ENCODE measurements at regions not wholly inside any gene's neighbourhood (a gene's known extent, or its start where the extent isn't known, plus 50 kb on each side); places are given as distances from the start of the nearest gene placed in this dataset.

- Mint-ChIP-seq H3K9me3 (ENCODE audit: unreplicated experiment) (peaks cover 10% of the 10 kb centered on the region), H3K27ac (ENCODE audit: low read depth, unreplicated experiment) (no peak overlapping the region), H3K4me3 (ENCODE audit: unreplicated experiment) (no peak overlapping the region), H3K4me1 (ENCODE audit: insufficient read depth, unreplicated experiment) (no peaks in the 10 kb centered on the region), H3K36me3 (ENCODE audit: insufficient read depth, unreplicated experiment) (no peaks in the 10 kb centered on the region), H3K27me3 (ENCODE audit: insufficient read depth, unreplicated experiment) (no peaks in the 10 kb centered on the region)
- TF ChIP-seq CTCF (IDR thresholded peaks at IDR 0.05; ENCODE audit: unreplicated experiment) = no peak
- intact Hi-C loops (cut with micrococcal nuclease) = no loop called here
- POLR2A ChIA-PET = interaction anchor here (0.7 kb wide), 1 partner anchor 29 kb away, joined by 4 read pairs; no protein-coding TSS in a partner anchor
- peak; percentile 14 for DNase-seq (ENCODE audit: unreplicated experiment)
- BruUV-seq (replicated peaks) = no TSS peak
- CTCF ChIA-PET = interaction anchor here (0.6 kb wide), 1 partner anchor 78 kb away, joined by 3 read pairs; no protein-coding TSS in a partner anchor
These were observed 101.5 kb upstream of the SMAD1 start for GRCh38 chr4:145380123-145380522.

DNA sequence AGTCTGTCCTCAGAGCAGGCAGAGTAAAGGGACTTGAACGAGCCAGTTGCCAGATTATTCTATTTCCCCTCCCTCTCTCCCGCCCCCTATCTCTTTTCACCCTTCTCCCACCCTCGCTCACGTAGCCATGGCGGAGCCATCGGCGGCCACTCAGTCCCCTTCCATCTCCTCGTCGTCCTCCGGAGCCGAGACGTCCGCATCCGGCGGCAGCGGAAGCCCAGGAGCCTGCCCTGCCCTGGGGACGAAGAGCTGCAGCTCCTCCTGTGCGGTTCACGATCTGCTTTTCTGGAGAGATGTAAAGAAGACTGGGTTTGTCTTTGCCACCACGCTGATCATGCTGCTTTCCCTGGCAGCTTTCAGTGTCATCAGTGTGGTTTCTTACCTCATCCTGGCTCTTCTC is 106.2 kb upstream of the SMAD1 start:
- no peak overlapping the region for H3K27ac Mint-ChIP-seq (ENCODE audit: low read depth, unreplicated experiment)
- H3K36me3 Mint-ChIP-seq (ENCODE audit: insufficient read depth, unreplicated experiment) = no peaks in the 10 kb centered on the region
- H3K27me3 Mint-ChIP-seq (ENCODE audit: insufficient read depth, unreplicated experiment) = no peaks in the 10 kb centered on the region
- TF ChIP-seq CTCF (IDR thresholded peaks at IDR 0.05; ENCODE audit: unreplicated experiment) = no peak
- ChIA-PET CTCF (no interaction called here), POLR2A (no interaction called here)
- H3K4me1 Mint-ChIP-seq (ENCODE audit: insufficient read depth, unreplicated experiment) = no peaks in the 10 kb centered on the region
- intact Hi-C loops (cut with micrococcal nuclease) = no loop called here
- DNase-seq (ENCODE audit: unreplicated experiment) = no peak
- no TSS peak for BruUV-seq (replicated peaks)
- H3K9me3 Mint-ChIP-seq (ENCODE audit: unreplicated experiment) = no peaks in the 10 kb centered on the region
- no peak overlapping the region for H3K4me3 Mint-ChIP-seq (ENCODE audit: unreplicated experiment)

GRCh38 chr4:145352438-145353145 is 129.1 kb upstream of the SMAD1 start:
- CTCF ChIA-PET = no interaction called here
- Mint-ChIP-seq H3K27me3 (ENCODE audit: insufficient read depth, unreplicated experiment) (no peaks in the 10 kb centered on the region), H3K9me3 (ENCODE audit: unreplicated experiment) (no peaks in the 10 kb centered on the region), H3K4me3 (ENCODE audit: unreplicated experiment) (no peak overlapping the region), H3K27ac (ENCODE audit: low read depth, unreplicated experiment) (no peak overlapping the region), H3K36me3 (ENCODE audit: insufficient read depth, unreplicated experiment) (no peaks in the 10 kb centered on the region), H3K4me1 (ENCODE audit: insufficient read depth, unreplicated experiment) (peaks cover 5% of the 10 kb centered on the region)
- no peak for TF ChIP-seq CTCF (IDR thresholded peaks at IDR 0.05; ENCODE audit: unreplicated experiment)
- POLR2A ChIA-PET = no interaction called here
- no peak for DNase-seq (ENCODE audit: unreplicated experiment)
- no TSS peak for BruUV-seq (replicated peaks)
- intact Hi-C loops (cut with micrococcal nuclease) = no loop called here

DNA sequence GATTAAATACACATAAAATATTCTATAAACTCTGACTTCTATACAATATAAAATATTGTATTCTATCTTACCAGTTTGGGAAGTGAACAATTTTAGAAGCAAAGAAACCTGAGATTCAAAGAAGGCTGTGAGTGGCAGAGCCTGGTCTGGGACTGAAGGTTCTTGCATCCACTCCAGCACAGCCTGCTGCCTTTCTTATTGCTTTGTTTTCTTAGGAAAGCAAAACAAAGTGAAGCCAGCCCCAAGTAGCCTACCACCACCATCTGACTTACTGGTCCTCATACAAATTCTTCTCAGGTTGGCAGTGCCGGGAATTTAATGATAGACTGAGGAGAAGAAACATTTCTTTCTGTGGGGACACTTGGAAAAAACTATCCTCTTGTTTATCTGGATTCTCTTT is 129.7 kb upstream of the SMAD1 start:
- intact Hi-C loops (cut with micrococcal nuclease) = no loop called here
- POLR2A ChIA-PET = no interaction called here
- TF ChIP-seq CTCF (IDR thresholded peaks at IDR 0.05; ENCODE audit: unreplicated experiment) = no peak
- Mint-ChIP-seq H3K27ac (ENCODE audit: low read depth, unreplicated experiment) (no peak overlapping the region), H3K36me3 (ENCODE audit: insufficient read depth, unreplicated experiment) (no peaks in the 10 kb centered on the region), H3K9me3 (ENCODE audit: unreplicated experiment) (no peaks in the 10 kb centered on the region), H3K4me3 (ENCODE audit: unreplicated experiment) (no peak overlapping the region), H3K4me1 (ENCODE audit: insufficient read depth, unreplicated experiment) (peaks cover 5% of the 10 kb centered on the region), H3K27me3 (ENCODE audit: insufficient read depth, unreplicated experiment) (no peaks in the 10 kb centered on the region)
- CTCF ChIA-PET = interaction anchor here (0.9 kb wide), 1 partner anchor 205 kb away, joined by 3 read pairs; no protein-coding TSS in a partner anchor
- no TSS peak for BruUV-seq (replicated peaks)
- DNase-seq (ENCODE audit: unreplicated experiment) = no peak

Data from MCF 10A (cell line).